GM23338 (cell line): ENCODE measurements at regions not wholly inside any gene's neighbourhood (a gene's known extent, or its start where the extent isn't known, plus 50 kb on each side); places are given as distances from the start of the nearest gene placed in this dataset.

ENCODE experiments used
- ATAC-seq: fragments of 200-7000 bp; cut with Tn5 transposase; 3 replicates; pipeline ENCODE4 v1.9.1; 2020
- DNase-seq: peaks from one replicate; pipeline ENCODE4 v3.0.0-alpha.2; 2015; ENCODE audit warnings: low spot score
- H2AFZ ChIP-seq: fragments of 200-600 bp; sonication (generic); 2 replicates; pipeline ENCODE4 v1.8.0; 2016; ENCODE audit warnings: antibody characterized with exemption, mild to moderate bottlenecking, moderate library complexity
- H3F3A ChIP-seq: fragments of 200-600 bp; sonication (generic); replicated peaks from 2 replicates; pipeline ENCODE4 v1.8.0; 2017; ENCODE audit warnings: antibody characterized with exemption, mixed run types, low read depth
- H3K27ac ChIP-seq: fragments of 200-600 bp; sonication (generic); 2 replicates; pipeline ENCODE4 v1.6.1; 2016; ENCODE audit warnings: low read depth
- H3K27me3 ChIP-seq: fragments of 200-600 bp; sonication (generic); 2 replicates; pipeline ENCODE4 v1.8.0; 2016; ENCODE audit warnings: mild to moderate bottlenecking, mixed run types, moderate library complexity; ENCODE audit not compliant: insufficient read depth
- H3K36me3 ChIP-seq: fragments of 200-600 bp; sonication (generic); 2 replicates; pipeline ENCODE4 v1.8.0; 2016; ENCODE audit warnings: mild to moderate bottlenecking; ENCODE audit not compliant: insufficient read depth
- H3K4me1 ChIP-seq: fragments of 200-600 bp; sonication (generic); 2 replicates; pipeline ENCODE4 v1.8.0; 2016; ENCODE audit warnings: mild to moderate bottlenecking, moderate library complexity; ENCODE audit not compliant: insufficient read depth
- H3K4me2 ChIP-seq: fragments of 200-600 bp; sonication (generic); 2 replicates; pipeline ENCODE4 v1.7.1; 2017; ENCODE audit warnings: mixed run types
- H3K4me3 ChIP-seq: fragments of 200-600 bp; sonication (generic); 2 replicates; pipeline ENCODE4 v1.6.1; 2016; ENCODE audit warnings: mixed run types
- H3K79me2 ChIP-seq: fragments of 200-600 bp; sonication (generic); replicated peaks from 2 replicates; pipeline ENCODE4 v1.8.0; 2017; ENCODE audit warnings: mild to moderate bottlenecking; ENCODE audit not compliant: insufficient read depth
- H3K9me2 ChIP-seq: fragments of 200-600 bp; sonication (generic); 2 replicates; pipeline ENCODE4 v1.8.0; 2017; ENCODE audit not compliant: insufficient read depth
- H4K20me1 ChIP-seq: fragments of 200-600 bp; sonication (generic); replicated peaks from 2 replicates; pipeline ENCODE4 v1.8.0; 2017; ENCODE audit warnings: mild to moderate bottlenecking; ENCODE audit not compliant: insufficient read depth
- H3K27ac Mint-ChIP-seq: 2 replicates; pipeline ENCODE4 v1.8.0; 2020; ENCODE audit warnings: inconsistent platforms, mild to moderate bottlenecking, moderate library complexity, mixed read lengths
- H3K27me3 Mint-ChIP-seq: 3 replicates; pipeline ENCODE4 v1.8.0; 2022; ENCODE audit warnings: low read depth, mild to moderate bottlenecking, moderate library complexity, mixed read lengths, inconsistent platforms; ENCODE audit not compliant: insufficient read depth, poor library complexity
- H3K36me3 Mint-ChIP-seq: 3 replicates; pipeline ENCODE4 v1.8.0; 2021; ENCODE audit warnings: low read depth, mild to moderate bottlenecking, inconsistent platforms, moderate library complexity, mixed read lengths
- H3K4me1 Mint-ChIP-seq: 3 replicates; pipeline ENCODE4 v1.8.0; 2020; ENCODE audit warnings: mild to moderate bottlenecking, inconsistent platforms, mixed read lengths
- H3K4me3 Mint-ChIP-seq: 3 replicates; pipeline ENCODE4 v1.8.0; 2021; ENCODE audit warnings: moderate library complexity, mild to moderate bottlenecking, inconsistent platforms, mixed read lengths
- H3K9me3 Mint-ChIP-seq: 3 replicates; pipeline ENCODE4 v1.8.0; 2020; ENCODE audit warnings: moderate library complexity, mild to moderate bottlenecking, inconsistent platforms, mixed read lengths
- CREB1 ChIP-seq: fragments of 250-450 bp; sonication (Bioruptor Pico); IDR thresholded peaks from 2 replicates; pipeline ENCODE4 v1.5.0; 2020; ENCODE audit warnings: low read depth, mild to moderate bottlenecking, moderate library complexity
- ETS1 ChIP-seq: IDR thresholded peaks from 2 replicates; pipeline ENCODE4 v1.6.1; 2016; ENCODE audit warnings: antibody characterized with exemption
- EZH2phosphoT487 ChIP-seq: fragments of 200-600 bp; sonication (generic); IDR thresholded peaks from one replicate; pipeline ENCODE4 v1.8.1; 2018; ENCODE audit warnings: antibody characterized with exemption; ENCODE audit not compliant: unreplicated experiment
- JUNB ChIP-seq: IDR thresholded peaks from one replicate; pipeline ENCODE4 v1.6.1; 2016; ENCODE audit warnings: antibody characterized with exemption; ENCODE audit not compliant: unreplicated experiment
- NANOG ChIP-seq: IDR thresholded peaks from 2 replicates; pipeline ENCODE4 v1.6.1; 2016; ENCODE audit warnings: antibody characterized with exemption, borderline replicate concordance
- STAT1 ChIP-seq: IDR thresholded peaks from one replicate; pipeline ENCODE4 v1.6.1; 2016; ENCODE audit warnings: antibody characterized with exemption; ENCODE audit not compliant: unreplicated experiment
- ZNF114 ChIP-seq: fragments of 250-450 bp; sonication (Bioruptor Pico); IDR thresholded peaks from 2 replicates; pipeline ENCODE4 v1.5.0; 2020; ENCODE audit warnings: mild to moderate bottlenecking, moderate library complexity
- ZNF462 ChIP-seq: fragments of 250-450 bp; sonication (Bioruptor Pico); IDR thresholded peaks from 2 replicates; pipeline ENCODE4 v1.5.0; 2020; ENCODE audit warnings: mild to moderate bottlenecking, moderate library complexity

- TF ChIP-seq CREB1 (no peak), ZNF462 (CRISPR knock-in tag) (no peak), ETS1 (no peak), JUNB (no peak), EZH2phosphoT487 (no peak), STAT1 (no peak)
Measured at GRCh38 chr15:38066612-38067011, 132.2 kb downstream of the TMCO5A start (continued).

- Histone ChIP-seq H3K4me1 (peaks cover 23% of the 10 kb centered on the region), H3K4me3 (no peak overlapping the region), H2AFZ (no peak overlapping the region), H3K4me2 (no peak overlapping the region), H3K79me2 (no peaks in the 10 kb centered on the region), H4K20me1 (no peaks in the 10 kb centered on the region), H3K36me3 (no peaks in the 10 kb centered on the region), H3K27me3 (peaks cover 50% of the 10 kb centered on the region), H3K27ac (no peak overlapping the region), H3F3A (0 out of 2 replicates have a peak, but pooled peaks cover 9% of the 10 kb centered on the region), H3K9me2 (peaks cover 2% of the 10 kb centered on the region; the same call in 1 of the 2 replicates)
- no peak overlapping the region for H3K27ac Mint-ChIP-seq
- H3K36me3 Mint-ChIP-seq: no peaks in the 10 kb centered on the region
- no peak overlapping the region for H3K4me3 Mint-ChIP-seq
- ATAC-seq (no peak), DNase-seq (no peak)
- H3K27me3 Mint-ChIP-seq: peaks cover 44% of the 10 kb centered on the region
- H3K9me3 Mint-ChIP-seq: no peaks in the 10 kb centered on the region
- H3K4me1 Mint-ChIP-seq: peaks cover 55% of the 10 kb centered on the region
- TF ChIP-seq ZNF114 (CRISPR knock-in tag): no peak
- TF ChIP-seq NANOG: no peak
Measured at GRCh38 chr15:38068626-38069391, 134.4 kb downstream of the TMCO5A start.
